Omental fat pad (tissue), 3 donors: ENCODE measurements at regions not wholly inside any gene's neighbourhood (a gene's known extent, or its start where the extent isn't known, plus 50 kb on each side); places are given as distances from the start of the nearest gene placed in this dataset.

Experiments
- ATAC-seq: fragments of 150-250 bp; one replicate; pipeline ENCODE4 v1.9.1; 2016; ENCODE audit warnings: mild to moderate bottlenecking, moderate library complexity; ENCODE audit not compliant: low FRiP score
- DNase-seq: peaks from one replicate; pipeline ENCODE4 v3.0.0-alpha.2; 2019; ENCODE audit warnings: low spot score
- CTCF ChIP-seq, 3 donors: fragments of 450-650 bp; IDR thresholded peaks; one replicate each; pipeline ENCODE4 v1.5.1; 2016 to 2017; ENCODE audit warnings: antibody characterized with exemption in 3 of 3, mild to moderate bottlenecking in 3 of 3, moderate library complexity in 2 of 3

GRCh38 chr1:114260805-114261484 lies 107.3 kb upstream of the SYT6 start:
- no peak for ATAC-seq

GRCh38 chr1:114259511-114260160 lies 106.0 kb upstream of the SYT6 start:
- no peak for DNase-seq
- TF ChIP-seq CTCF (IDR thresholded peaks at IDR 0.05) = no peak
- ATAC-seq = no peak

More at GRCh38 chr1:114260805-114261484, 107.3 kb upstream of the SYT6 start:
- no peak for TF ChIP-seq CTCF (IDR thresholded peaks at IDR 0.05)
- no peak for DNase-seq

- ATAC-seq (no peak), DNase-seq (no peak)
- TF ChIP-seq CTCF (IDR thresholded peaks at IDR 0.05) = no peak
Observed at GRCh38 chr1:114258633-114259032, 105.0 kb upstream of the SYT6 start.

- ATAC-seq (no peak), DNase-seq (no peak)
- TF ChIP-seq CTCF (IDR thresholded peaks at IDR 0.05) = no peak
Observed at GRCh38 chr1:114258074-114258473, 104.4 kb upstream of the SYT6 start.

GRCh38 chr1:114257554-114257953 lies 103.9 kb upstream of the SYT6 start:
- ATAC-seq (no peak), DNase-seq (no peak)
- TF ChIP-seq CTCF (IDR thresholded peaks at IDR 0.05) = no peak

- DNase-seq (no peak), ATAC-seq (no peak)
- TF ChIP-seq CTCF (IDR thresholded peaks at IDR 0.05) = no peak
Observed at GRCh38 chr1:114253900-114254299, 100.2 kb upstream of the SYT6 start.

- TF ChIP-seq CTCF (IDR thresholded peaks at IDR 0.05) = no peak
- DNase-seq (no peak), ATAC-seq (no peak)
Observed at GRCh38 chr1:114251573-114251939, 97.9 kb upstream of the SYT6 start.
